Retina (tissue), 1 donor: ENCODE measurements at regions not wholly inside any gene's neighbourhood (a gene's known extent, or its start where the extent isn't known, plus 50 kb on each side); places are given as distances from the start of the nearest gene placed in this dataset.
"Not testable (repeated sequence)": the region's sequence is repeated elsewhere in the genome, so short reads cannot be mapped to it uniquely, and the experiment has no call there.

Experiments used
- DNase-seq: peaks from one replicate; pipeline ENCODE4 v3.0.0-alpha.2; 2016

DNA sequence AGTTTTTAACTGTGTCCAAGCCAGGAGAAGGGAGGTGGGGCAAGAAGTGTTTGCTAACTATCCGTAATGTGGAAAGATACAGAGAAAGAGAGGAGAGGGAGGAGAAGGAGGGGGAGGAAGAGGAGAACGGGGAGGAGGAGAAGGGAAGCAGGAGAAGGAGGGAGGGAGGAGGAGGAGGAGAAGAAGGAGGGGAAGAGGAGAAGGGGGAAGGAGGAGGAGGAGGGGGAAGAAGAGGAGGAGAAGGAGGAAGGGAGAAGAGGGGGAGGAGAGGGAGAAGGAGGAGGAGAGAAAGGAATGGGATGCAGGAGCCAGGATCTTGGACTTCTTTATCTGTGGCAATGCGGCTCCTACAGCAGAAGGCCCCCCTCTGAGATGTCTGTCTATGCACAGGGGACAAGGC, 510.3 kb upstream of the CCDC196 start:
- no peak for DNase-seq

DNA sequence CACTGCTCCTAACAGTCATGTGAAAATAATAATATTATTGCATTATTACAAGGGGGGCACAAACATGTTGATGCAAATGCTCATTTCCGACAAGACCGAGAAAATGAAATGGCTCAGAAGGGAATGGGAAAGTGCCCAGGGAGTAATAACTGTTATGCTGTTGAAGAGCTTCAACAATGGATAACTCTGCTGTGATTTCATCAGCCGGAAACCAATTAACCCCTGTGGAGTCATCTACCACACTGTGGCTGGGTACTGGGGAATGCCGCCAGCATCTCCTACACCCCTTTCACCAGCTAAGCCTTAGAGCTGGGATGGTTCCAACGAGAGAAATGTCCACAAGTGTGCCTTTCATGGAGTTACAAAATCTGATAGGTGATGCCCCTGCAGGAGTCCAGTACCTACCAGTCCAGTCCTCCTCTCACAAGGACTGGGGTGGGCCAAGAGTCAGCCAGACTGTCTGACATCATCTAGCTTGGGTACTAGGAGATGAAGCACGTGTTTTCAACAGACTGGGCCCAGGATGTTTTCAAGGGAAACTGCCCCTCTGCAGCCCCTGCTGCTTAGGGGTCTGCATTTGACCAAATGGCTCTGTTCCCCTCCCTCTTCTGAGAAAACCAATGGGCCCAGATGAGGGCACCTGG, 509.3 kb upstream of the CCDC196 start:
- DNase-seq: no peak

DNA sequence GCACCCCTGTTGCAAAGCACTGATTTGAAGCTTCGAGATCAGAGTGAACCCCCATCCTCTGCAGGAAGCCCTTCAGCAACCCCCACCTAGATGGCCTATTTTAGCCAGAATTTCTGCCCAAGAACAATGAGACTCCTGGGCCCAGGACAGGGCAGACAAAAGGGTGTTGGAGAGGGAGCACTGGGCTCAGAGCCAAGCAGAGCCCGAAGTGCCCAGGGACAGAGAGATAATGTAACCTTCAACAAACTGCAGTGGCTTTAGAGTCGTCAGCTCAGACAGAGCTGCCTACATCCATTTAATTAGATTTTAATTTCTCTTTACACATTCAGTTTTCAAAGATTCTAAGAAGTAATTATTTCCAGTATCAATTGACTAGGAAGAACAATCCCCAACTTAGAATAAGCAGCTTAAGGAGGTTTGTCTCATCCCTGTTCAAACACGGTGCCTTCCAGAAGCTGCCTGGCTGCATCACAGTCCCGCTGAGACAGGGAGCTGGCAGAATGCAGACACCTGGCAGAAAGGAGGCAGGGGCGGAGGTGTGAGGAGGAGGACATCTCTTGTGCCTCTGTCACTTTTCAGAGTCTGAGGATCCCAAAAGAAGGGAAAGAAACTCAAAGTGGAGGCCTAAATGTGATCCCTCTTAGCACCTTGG, 504.9 kb upstream of the CCDC196 start:
- no peak for DNase-seq

DNA sequence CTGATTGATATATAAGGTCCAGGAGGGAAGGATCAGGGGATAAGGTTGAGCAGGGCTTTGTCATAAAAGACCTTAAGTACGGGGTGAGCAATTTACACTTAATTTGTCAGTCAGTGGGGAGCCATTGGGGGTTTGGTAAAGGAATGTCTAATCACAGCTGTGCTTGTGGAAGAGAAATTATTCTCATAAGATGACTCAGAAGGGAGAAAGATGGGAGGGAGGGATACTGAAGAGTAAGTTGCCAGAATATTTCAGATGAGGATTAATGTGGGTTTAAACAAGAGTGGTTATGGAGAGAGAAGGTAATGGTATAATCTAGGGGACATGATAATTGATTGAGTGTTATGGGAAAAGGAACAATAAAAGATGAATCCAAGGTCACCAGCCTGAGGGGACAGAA, 500.1 kb upstream of the CCDC196 start:
- no peak for DNase-seq

DNA sequence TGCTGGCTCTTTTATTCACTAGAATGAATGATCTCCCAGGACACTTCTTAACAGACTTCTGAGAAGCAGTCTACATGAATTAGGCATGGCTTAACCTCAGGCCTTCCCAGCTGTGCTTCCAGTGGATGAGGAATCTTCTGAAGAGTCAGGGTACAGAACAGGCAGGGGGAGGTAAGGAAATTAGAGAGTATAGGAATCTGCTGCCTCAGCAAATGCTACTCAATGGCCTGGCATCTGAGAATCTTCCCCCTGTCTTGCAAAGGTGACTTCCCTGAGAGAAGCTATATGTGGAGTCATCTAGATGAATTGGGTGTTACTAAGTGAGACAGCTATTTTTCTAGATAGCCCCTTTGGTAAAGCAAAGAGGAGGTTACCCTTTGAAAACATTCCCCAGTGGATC, 496.2 kb upstream of the CCDC196 start:
- DNase-seq: no peak

DNA sequence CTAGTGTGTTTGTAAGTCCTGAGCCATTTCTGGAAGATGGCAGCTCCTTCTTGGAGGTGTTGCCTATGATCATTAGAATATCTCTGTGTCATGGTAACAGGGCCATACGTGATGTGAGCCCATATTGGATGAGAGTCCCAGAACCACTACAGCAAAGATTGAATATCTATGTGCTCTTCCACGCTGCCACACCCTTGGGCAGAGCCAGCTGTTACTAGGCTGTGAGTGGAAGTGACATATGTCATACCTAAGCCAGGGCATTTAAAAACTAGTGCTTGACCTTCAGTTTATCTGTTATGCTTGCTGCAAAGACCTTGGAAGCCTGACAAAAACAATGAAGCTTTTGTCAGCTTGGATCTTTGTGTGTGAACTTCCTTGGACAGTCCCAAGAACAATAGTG, 495.1 kb upstream of the CCDC196 start:
- no peak for DNase-seq

DNA sequence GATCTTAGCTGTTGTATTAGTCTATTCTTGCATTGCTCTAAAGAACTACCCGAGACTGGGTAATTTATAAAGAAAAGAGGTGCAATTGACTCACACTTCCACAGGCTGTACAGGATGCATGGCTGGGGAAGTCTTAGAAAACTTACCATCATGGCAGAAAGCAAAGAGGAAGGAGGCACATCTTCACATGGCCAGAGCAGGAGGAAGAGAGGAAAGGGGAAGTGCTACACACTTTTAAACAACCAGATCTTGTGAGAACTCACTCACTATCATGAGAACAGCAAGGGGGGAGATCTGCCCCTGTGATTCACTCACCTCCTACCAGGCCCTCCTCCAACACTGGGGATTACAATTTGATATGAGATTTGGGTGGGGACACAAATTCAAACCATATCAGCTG, 494.2 kb upstream of the CCDC196 start:
- DNase-seq: not testable (repeated sequence)

DNA sequence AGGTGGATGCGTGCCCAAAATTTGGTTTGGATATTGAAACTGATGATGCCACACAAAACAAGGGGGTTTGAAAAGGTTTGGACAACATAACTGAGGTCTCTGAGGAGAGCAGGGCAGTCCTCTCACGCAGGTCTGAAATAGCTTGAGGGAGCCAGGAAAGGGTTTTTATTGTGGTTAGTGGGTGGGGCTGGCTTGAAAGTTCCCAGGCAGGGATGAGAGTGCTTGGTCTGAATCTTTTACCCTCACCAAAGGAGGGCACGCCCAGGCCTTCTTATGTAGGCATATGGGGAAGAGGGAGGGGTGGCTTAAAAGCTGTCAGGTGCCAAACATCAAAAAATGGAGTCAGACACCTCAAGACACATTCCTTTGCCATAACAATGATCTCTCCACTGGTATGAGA, 493.1 kb upstream of the CCDC196 start:
- DNase-seq: no peak

DNA sequence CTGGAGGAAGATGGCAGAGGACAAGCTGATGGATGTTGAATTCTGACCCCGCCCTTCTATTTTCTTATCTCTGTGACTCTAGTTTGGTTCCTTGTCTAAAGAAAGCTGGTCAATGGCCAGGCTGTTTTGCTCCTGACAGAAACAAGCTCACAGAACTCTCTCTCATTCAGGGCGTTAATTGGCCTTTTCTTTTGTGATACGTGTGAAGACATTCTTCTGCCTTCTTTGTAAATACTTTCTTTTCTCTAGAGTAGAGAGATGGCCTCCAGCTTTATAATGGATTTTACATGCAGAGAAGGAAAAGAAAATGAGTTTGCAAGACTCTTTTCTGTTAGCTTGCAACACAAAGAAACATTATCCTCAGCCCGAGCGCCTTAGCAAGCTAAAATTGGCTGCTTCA, 492.2 kb upstream of the CCDC196 start:
- no peak for DNase-seq

DNA sequence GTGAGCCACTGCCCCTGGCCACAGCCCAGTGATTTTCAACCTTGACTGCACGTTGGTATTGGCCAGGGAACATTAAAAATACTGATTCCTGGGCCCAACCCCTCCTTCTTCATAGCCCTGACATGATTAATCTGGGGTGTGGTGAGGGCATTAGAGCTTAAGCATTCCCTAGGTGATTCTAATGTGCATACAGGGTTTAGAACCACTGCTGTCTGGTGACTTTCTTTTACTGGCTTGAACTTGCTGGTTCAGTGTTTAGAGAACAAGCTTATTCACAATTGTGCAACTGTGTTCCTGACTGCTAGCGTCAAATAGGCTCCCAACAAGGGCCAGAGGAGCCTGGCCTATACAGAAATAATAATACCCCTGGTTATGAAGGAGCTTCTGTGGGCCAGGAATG, 488.8 kb upstream of the CCDC196 start:
- DNase-seq: no peak

DNA sequence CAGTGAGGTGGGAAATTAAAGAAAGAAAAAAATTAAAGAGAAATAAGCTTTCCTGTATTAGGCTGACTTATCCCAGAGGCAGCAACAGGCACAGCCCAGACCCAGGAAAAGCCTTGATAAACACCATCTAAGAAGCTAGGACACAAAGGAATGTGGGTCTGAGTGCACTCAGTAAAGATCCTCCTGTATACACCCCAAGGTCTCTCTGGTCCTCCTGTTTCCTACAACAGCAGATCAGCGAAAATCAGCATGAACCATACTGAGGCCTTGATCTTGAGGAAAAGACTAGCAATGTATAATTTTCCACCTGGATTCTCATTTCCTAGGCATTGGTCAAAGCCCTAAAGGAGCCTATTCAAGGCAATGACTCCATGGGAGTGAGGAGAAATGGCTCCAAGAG, 486.3 kb upstream of the CCDC196 start:
- no peak for DNase-seq

DNA sequence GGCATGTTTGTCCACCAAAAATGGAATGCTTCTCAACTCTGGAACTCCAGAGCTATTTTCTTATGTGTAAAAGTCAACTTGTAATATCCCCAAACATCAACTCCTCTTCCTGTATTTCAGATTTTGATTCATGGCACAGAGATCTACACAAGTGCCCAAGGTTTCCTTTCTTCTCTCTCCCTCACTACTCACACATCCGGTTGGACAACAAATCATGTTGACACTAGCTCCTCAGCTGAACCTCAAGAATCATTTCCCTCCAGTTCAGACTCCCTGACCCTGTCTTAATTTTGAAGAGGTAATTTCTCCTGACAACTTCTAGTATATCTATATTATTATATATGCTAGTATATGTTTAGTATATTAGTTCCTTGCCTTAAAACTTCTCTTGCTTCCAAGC, 485.4 kb upstream of the CCDC196 start:
- DNase-seq: no peak

DNA sequence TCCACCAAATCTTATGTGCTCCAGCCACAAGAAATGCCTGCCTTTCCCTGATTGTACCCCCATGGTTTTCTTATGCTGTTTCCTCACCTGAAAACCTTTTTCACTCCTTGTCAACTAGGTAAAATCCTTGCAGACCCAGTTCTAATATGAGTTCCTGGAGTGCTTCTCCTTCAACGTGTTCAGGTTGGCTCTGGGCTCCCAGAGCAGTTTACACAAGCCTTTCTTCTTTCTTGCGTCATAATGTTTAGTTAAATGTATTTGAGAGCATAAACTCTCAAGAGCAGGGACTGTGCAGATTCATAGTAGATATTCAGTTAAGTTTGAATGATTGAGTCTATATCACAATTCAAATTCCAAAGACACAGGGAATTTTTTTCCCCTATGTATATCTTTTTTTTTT, 484.8 kb upstream of the CCDC196 start:
- DNase-seq: no peak

DNA sequence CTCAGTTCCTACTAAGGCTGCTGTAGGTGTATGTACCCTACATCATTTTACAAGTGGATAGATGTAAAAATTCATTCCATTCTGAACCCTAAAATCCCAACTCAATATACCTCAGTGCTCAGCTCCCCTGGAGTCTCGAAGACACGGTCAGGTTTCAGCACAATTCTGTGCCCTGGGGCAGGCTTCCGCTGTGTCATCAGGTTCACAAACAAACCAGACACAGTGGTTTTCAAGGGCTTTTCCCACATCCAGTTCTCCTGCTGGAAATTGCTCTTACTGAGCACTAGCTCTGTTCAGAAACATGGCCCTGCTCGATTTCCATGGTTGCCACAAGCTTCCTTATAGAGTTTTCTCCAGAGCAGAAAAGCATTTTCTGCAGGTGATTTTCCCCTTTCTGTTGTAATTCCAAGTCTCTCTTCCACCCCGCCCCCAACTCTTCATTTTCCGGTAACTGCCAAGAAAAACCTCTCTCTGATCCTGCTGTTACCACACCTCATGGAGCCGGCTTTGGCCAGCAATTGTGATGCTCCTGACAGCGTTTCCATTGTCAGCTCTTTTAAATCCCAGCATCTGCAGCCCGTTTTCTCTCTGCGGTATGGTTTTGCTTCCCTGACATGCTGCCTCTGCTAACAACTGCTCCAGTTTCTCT, 483.0 kb upstream of the CCDC196 start:
- no peak for DNase-seq

DNA sequence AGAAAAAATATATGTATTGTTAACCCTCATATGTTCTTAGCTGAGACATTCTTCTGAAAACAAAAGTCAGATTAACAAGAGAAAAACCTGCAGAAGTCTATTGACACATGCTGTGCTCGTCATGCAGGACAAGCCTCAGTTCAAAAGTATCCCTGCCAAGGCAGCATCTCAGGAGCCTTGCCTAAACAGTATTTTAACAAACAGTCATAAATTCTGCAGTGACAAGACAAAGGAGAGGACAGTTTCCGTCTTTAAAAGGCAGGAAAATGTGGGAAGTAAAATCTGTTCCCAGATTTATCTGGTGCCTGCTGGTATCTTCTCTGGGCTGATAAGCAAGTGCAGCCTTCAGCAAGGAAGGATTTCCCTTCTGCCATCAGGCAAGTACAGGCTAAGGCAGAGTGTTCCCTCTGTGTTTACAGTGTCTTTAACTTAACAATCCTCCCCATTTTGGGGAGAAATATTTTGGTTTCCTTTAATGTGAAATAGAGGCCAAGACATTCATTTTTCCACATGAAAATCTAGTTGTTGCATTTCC, 480.2 kb upstream of the CCDC196 start:
- DNase-seq: no peak

DNA sequence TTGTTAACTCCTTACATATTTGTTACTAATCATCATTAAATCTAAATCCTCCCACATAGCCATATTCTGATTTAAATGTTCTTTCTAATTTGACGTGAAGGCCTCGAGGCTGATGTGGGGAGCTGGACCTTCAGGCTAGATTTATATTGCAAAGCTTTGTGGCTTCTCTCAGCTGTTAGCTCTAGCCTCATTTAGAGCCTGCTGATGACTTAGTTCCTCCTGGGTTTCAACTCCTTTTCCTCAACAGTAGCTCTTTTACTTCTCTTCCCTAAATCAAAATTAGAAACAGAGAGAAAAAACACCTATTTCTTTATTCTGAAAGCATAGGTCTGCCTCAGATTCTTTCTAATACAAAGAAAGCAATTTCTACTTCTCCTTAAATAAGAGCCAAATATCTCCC, 477.5 kb upstream of the CCDC196 start:
- no peak for DNase-seq

DNA sequence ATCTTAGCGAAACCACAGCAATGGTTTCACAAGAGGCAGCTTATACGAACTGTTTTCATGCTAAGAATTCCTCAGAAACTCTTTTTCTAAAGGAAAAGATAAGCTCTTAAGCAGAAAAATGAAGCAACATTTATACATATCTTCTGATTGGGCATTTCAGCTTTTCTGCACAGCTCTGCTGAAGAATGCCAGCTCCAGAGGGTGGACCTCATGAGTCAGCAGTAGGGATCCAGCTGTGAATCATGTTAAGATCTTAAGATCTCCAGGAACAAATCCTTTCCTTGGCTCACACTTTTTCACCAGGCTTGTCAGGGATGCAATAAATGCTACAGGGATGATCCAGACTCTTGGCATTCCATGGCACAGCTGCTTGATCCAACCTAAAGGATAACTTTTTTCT, 477.1 kb upstream of the CCDC196 start:
- DNase-seq: no peak

DNA sequence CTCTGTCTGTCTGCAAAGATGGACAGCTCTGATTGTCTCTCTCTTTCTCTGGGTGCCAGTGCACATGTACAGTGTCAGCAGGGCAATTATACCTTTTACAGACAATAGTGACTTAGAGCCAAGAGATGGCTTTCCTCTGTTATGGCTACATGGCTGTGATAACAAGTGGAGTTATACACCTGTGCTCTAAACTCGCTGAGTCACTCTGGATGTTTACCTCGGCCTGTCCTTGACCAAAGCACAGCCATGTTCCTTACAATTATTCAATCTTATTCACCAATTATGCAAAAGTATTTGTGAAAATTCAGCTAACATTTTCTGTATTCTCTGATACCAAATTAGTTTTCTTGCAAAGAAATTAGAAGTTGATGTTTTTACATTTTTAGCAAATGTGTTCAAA, 475.5 kb upstream of the CCDC196 start:
- no peak for DNase-seq

DNA sequence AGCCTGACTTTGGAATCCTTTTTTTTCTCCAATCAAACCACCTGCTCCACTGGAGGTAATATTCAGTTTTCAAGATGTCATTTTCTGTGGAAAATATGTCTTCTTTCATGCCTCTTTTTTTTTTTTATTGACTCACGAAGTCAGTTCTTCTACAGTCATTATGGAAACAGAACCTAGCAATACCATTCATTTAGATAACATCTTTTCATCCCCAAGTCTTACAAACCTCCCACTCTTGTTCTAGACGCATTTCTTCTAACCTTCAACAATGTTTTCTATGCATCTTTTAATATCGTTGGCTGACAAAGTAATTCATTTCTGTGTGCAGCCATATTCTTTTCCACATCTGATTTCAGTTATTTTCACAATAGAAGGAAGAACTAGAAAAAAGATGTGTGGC, 474.3 kb upstream of the CCDC196 start:
- DNase-seq: no peak

DNA sequence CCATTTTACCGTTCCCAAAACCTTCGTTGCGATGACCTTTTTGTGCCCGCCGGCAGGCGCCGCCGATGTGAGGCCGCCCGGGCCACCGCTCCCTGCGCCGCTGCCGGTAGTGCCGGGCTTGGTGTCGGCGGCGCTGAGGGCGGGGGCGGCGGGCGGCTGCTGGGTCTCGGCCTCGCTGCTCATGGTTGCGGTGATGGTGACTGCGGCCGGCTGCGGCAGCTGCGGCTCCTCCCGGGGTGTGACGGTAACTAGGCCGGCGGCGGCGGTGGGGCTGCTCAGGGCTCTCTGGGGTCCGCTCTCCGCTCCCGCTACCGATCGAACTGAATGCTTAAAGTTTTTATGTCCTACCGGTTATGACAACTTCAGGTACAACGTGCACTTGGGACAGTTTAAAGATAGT, 472.6 kb upstream of the CCDC196 start:
- DNase-seq: not testable (repeated sequence)

DNA sequence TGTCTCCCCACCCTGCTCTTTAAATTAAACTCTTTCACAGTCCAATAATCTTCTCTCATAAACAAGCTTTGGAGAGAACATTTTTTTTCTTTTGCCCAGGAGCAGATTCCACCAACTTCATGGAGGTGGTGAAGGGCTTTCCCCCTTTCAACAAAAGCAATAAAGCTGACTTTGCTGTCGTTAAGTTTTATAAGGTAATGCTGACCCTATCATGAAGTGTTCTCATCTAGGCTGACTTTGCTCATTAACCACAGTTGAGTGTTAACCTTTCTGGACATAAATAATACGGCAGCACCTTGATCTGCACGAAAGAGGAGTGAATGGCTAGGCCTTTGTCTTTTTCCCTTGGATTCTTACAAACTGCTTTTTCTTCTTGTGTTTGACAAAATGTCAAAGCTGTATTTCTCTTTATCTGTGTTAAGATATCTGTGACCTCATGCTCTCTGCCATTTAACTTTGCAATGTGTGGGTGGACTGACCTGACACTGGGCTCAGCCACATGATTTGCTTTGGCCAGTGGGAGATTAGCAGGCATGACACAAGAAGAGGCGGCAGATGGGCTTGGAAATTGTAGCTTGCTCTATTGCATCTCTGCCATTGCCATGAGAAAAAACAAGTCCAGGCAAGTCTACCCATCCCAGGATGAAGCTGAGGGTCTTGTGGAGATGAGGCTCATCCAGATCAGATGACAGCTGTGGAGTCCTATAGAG, 470.9 kb upstream of the CCDC196 start:
- no peak for DNase-seq

DNA sequence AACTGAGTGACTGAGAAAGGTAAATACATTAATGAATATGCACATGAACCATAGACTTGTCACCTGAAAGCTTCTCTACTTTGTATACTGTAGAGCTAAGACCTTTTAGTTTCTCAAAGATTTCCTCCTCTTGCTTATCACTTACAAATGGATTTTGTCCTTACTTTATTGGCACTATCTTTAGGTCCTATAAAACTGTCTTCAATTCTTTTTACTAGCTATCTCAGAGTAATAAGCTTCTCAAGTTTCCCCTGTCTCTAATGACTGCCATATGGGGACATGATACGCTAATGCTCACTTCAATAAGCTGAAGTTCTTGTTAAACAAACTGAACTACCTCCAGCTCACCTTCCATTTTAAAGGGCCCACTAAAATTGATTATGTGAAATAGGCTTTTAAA, 468.2 kb upstream of the CCDC196 start:
- DNase-seq: no peak

DNA sequence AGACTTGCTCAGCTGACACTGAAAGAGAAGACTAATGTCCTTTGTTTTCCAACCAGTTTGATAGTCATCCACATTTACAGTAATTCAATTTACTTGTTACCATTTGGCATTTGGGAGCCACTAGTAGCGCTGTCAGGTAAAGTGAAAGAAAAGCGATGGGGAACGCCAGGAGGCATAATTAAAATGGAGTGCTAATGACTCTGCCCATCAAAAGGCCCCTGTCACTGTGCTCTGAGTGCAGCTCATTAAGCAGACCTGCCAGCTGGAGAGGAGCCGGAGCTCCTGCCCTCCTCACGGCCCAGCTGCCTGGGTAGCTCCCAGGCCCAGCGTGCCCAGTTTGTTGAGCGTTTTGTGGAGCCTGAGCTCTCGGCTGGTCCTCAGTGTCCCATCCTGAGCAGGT, 463.6 kb upstream of the CCDC196 start:
- peak; percentile 45 for DNase-seq

DNA sequence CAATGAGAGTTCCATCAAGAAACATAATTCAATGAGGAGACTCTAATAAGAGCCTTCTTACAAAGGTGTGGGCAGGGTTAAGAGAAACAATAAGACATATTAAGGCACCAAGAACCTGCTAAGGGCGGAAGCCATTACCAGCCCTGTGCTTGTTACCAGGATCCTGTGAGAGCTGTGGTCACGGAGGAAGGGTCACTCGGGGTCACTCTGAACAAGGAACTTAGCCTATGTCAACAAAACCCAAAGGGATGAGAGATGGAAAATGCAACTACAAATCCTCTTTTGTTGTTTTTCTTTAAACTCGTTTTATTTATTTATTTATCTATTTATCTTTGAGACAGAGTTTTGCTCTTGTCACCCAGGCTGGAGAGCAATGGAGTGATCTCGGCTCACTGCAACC, 460.4 kb upstream of the CCDC196 start:
- no peak for DNase-seq
